IPS-18a (cell line): ENCODE measurements at regions not wholly inside any gene's neighbourhood (a gene's known extent, or its start where the extent isn't known, plus 50 kb on each side); places are given as distances from the start of the nearest gene placed in this dataset.

ENCODE experiments used
- H3K27ac ChIP-seq: one replicate; pipeline ENCODE4 v1.5.1; 2013; ENCODE audit warnings: low read length
- H3K27me3 ChIP-seq: one replicate; pipeline ENCODE4 v1.6.1; 2013; ENCODE audit warnings: mild to moderate bottlenecking, low read length; ENCODE audit not compliant: control insufficient read depth, insufficient read depth
- H3K36me3 ChIP-seq: one replicate; pipeline ENCODE4 v1.6.1; 2013; ENCODE audit warnings: low read depth, low read length; ENCODE audit not compliant: control insufficient read depth
- H3K4me1 ChIP-seq: one replicate; pipeline ENCODE4 v1.6.1; 2013; ENCODE audit warnings: low read depth, low read length; ENCODE audit not compliant: control insufficient read depth
- H3K4me3 ChIP-seq: one replicate; pipeline ENCODE4 v1.5.1; 2013; ENCODE audit warnings: low read length
- H3K9ac ChIP-seq: one replicate; pipeline ENCODE4 v1.6.1; 2013; ENCODE audit warnings: mild to moderate bottlenecking, low read length, moderate library complexity
- H3K9me3 ChIP-seq: one replicate; pipeline ENCODE4 v1.6.1; 2013; ENCODE audit warnings: low read depth, low read length; ENCODE audit not compliant: control insufficient read depth

DNA sequence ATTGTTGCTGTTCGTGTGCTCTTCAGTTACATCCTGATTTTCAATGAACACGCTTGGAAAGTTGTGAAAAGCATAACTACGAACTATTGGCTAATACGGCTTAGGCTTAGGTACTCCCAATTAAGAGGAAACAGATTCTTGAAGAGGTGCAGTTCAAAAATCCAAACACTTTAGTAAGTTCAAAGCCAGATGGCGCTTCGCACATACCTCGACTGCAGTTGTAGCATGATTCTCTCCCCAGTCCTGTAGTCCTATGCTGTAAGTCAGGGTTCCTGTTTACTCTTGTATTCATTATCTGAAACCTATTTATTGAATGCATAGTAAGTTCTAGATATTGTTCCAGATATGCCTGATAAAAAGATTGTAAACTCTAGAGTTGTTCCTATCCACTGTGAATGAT, 165.2 kb downstream of the TRIB2 start:
- no peaks in the 10 kb centered on the region for H3K9me3 ChIP-seq
- no peak overlapping the region for H3K4me3 ChIP-seq
- no peaks in the 10 kb centered on the region for H3K27me3 ChIP-seq
- H3K27ac ChIP-seq = no peak overlapping the region
- H3K9ac ChIP-seq = no peak overlapping the region
- no peaks in the 10 kb centered on the region for H3K36me3 ChIP-seq
- no peaks in the 10 kb centered on the region for H3K4me1 ChIP-seq

DNA sequence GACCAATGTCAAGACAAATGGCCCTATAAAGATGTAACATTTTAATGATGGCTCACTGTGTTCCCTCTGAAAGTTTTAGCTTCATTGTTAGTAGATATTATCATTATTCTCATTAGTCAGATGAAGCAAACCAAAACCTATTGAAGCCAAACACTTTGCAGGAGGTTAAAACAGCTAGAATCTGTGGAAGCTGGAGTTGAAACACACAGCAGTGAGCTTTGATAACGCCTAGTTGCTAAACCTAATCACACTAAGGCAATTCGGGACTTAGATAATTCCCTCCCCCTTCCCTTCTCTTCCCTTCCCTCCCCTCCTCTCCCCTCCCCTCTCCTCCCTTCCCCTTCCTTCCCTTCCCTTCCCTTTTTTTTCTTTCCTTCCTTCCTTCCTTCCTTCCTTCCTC, 165.7 kb downstream of the TRIB2 start:
- Histone ChIP-seq H3K36me3 (no peaks in the 10 kb centered on the region), H3K4me1 (no peaks in the 10 kb centered on the region), H3K27ac (no peak overlapping the region), H3K27me3 (no peaks in the 10 kb centered on the region), H3K9ac (no peak overlapping the region), H3K9me3 (no peaks in the 10 kb centered on the region), H3K4me3 (no peak overlapping the region)

- Histone ChIP-seq H3K4me1 (no peaks in the 10 kb centered on the region), H3K9me3 (no peaks in the 10 kb centered on the region), H3K27me3 (no peaks in the 10 kb centered on the region), H3K4me3 (no peak overlapping the region), H3K27ac (no peak overlapping the region), H3K36me3 (no peaks in the 10 kb centered on the region), H3K9ac (no peak overlapping the region)
These were observed 167.2 kb downstream of the TRIB2 start for GRCh38 chr2:12883906-12884305.

DNA sequence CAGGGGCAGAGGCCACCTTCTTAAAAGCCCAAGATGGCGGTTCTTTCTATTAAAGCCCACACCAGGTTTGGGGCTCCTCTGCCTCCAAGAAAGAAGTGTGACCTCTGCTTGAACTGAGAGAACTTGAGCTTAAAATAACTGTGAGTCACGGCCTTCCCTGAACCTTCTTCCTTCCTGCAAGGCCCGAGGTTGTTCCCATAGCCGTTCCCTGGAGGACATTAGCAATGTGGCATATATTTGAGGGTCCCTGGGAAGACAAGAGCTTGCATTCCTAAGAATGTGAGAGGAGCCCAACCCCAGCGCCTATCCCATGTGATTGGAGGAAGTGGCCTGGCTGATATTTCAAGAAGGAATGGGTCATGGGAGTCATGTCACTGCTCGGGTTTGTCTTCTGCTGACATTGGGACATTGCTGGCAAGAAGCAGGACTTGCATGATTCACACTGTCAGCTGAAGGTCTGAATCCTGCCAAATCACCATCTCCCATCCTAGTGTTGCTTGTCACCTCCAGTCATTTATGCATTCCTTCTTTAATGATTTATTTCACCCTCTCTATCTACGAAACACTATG, 168.1 kb downstream of the TRIB2 start:
- Histone ChIP-seq H3K27me3 (no peaks in the 10 kb centered on the region), H3K4me3 (no peak overlapping the region), H3K4me1 (no peaks in the 10 kb centered on the region), H3K9ac (no peak overlapping the region), H3K9me3 (no peaks in the 10 kb centered on the region), H3K27ac (no peak overlapping the region), H3K36me3 (no peaks in the 10 kb centered on the region)

GRCh38 chr2:12890066-12890465, 173.3 kb downstream of the TRIB2 start:
- Histone ChIP-seq H3K27ac (no peak overlapping the region), H3K4me3 (no peak overlapping the region), H3K9me3 (no peaks in the 10 kb centered on the region), H3K9ac (no peak overlapping the region), H3K4me1 (no peaks in the 10 kb centered on the region), H3K27me3 (no peaks in the 10 kb centered on the region), H3K36me3 (no peaks in the 10 kb centered on the region)

DNA sequence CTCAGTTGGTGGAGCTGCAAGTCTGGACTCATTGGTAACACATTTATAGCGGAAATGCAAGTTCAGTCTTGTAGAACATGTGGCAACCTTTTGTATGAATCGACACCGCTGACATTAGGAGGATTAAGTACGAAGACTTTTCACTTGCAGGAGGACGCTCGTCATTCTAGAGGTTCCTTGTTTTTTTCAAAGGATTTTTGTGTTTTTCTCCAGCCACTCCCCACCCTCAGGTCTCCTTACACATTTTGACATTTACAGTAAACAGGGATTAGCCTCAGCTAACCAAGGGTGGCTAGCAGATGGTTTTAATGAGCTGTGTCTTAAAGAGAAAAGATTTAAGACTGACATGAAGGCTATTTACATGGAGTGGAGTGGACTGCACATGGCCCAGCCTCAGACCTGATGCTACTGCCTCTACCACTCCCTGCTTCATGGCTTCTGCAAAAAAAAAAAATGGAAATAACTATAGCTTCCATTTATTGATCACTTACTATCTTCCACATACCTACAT, 173.8 kb downstream of the TRIB2 start:
- H3K4me1 ChIP-seq = no peaks in the 10 kb centered on the region
- no peak overlapping the region for H3K4me3 ChIP-seq
- no peaks in the 10 kb centered on the region for H3K27me3 ChIP-seq
- H3K27ac ChIP-seq = no peak overlapping the region
- no peak overlapping the region for H3K9ac ChIP-seq
- no peaks in the 10 kb centered on the region for H3K9me3 ChIP-seq
- H3K36me3 ChIP-seq = no peaks in the 10 kb centered on the region

- H3K36me3 ChIP-seq = no peaks in the 10 kb centered on the region
- no peaks in the 10 kb centered on the region for H3K4me1 ChIP-seq
- H3K9ac ChIP-seq = no peak overlapping the region
- H3K27ac ChIP-seq = no peak overlapping the region
- no peaks in the 10 kb centered on the region for H3K27me3 ChIP-seq
- no peak overlapping the region for H3K4me3 ChIP-seq
- no peaks in the 10 kb centered on the region for H3K9me3 ChIP-seq
These were observed 178.3 kb downstream of the TRIB2 start for GRCh38 chr2:12895017-12895416.

GRCh38 chr2:12896318-12896982, 179.7 kb downstream of the TRIB2 start:
- no peak overlapping the region for H3K4me3 ChIP-seq
- H3K27ac ChIP-seq = no peak overlapping the region
- no peaks in the 10 kb centered on the region for H3K9me3 ChIP-seq
- H3K27me3 ChIP-seq = no peaks in the 10 kb centered on the region
- no peaks in the 10 kb centered on the region for H3K36me3 ChIP-seq
- H3K9ac ChIP-seq = no peak overlapping the region
- H3K4me1 ChIP-seq = no peaks in the 10 kb centered on the region

DNA sequence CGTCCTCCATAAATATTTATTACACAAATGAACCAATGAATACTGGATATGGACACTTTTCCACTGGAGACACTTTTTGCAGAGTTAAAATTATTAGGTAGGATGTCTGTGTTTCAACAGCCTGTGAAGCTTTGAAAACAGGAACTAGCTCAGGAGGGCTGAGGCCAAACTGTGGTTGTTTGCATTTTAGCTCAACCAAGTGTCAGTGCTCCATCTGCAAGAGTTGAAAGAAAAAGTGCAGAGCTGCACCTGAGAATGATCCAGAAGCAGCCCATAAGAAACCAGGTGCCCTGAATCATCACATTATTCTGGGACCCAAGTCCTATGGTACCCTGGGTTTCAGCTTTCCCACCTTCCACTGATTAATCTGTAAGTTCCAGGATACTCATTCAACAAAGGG, 180.4 kb downstream of the TRIB2 start:
- Histone ChIP-seq H3K9me3 (no peaks in the 10 kb centered on the region), H3K27ac (no peak overlapping the region), H3K4me1 (no peaks in the 10 kb centered on the region), H3K4me3 (no peak overlapping the region), H3K9ac (no peak overlapping the region), H3K27me3 (no peaks in the 10 kb centered on the region), H3K36me3 (no peaks in the 10 kb centered on the region)

GRCh38 chr2:12903272-12903671, 186.5 kb downstream of the TRIB2 start:
- no peaks in the 10 kb centered on the region for H3K4me1 ChIP-seq
- H3K9ac ChIP-seq = no peak overlapping the region
- H3K4me3 ChIP-seq = no peak overlapping the region
- no peaks in the 10 kb centered on the region for H3K27me3 ChIP-seq
- no peaks in the 10 kb centered on the region for H3K36me3 ChIP-seq
- no peak overlapping the region for H3K27ac ChIP-seq
- H3K9me3 ChIP-seq = no peaks in the 10 kb centered on the region

DNA sequence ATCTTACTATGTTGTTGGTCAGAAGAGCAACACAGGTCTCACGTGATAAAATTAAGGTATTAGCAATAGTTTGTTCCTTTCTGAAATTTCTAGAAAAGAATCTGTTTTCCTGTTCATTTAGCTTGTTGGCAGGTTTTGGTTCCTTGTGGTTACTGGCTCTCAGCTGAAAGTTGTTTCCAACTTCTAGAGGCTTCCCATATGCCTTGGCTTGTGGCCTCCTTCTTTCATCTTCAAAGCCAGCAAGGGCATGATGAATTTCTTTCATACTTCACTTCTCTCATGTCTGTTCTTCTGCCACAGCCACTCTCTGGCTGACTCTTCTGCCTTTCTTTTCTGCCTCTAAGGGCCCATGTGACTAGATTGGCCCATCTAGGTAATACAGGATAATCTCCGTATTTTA, 193.7 kb downstream of the TRIB2 start:
- H3K4me1 ChIP-seq = no peaks in the 10 kb centered on the region

GRCh38 chr2:12915787-12916186, 199.1 kb downstream of the TRIB2 start:
- H3K9me3 ChIP-seq = no peaks in the 10 kb centered on the region
- H3K4me1 ChIP-seq = no peaks in the 10 kb centered on the region
- no peak overlapping the region for H3K4me3 ChIP-seq
- no peak overlapping the region for H3K27ac ChIP-seq
- no peak overlapping the region for H3K9ac ChIP-seq
- H3K36me3 ChIP-seq = no peaks in the 10 kb centered on the region
- no peaks in the 10 kb centered on the region for H3K27me3 ChIP-seq

More for the DNA sequence above, 193.7 kb downstream of the TRIB2 start:
- Histone ChIP-seq H3K9ac (no peak overlapping the region), H3K9me3 (no peaks in the 10 kb centered on the region), H3K36me3 (no peaks in the 10 kb centered on the region), H3K27me3 (no peaks in the 10 kb centered on the region), H3K4me3 (no peak overlapping the region), H3K27ac (no peak overlapping the region)
